ENCODE measurements at regions not wholly inside any gene's neighbourhood (a gene's known extent, or its start where the extent isn't known, plus 50 kb on each side); places are given as distances from the start of the nearest gene placed in this dataset.

GRCh38 chr1:147826259-147826658, 65.9 kb upstream of the GJA5 start (continued):
- no peak for TF ChIP-seq AEBP2 (tag by site-specific recombination; IDR thresholded peaks at IDR 0.05; ENCODE audit: borderline replicate concordance)
- no peak for TF ChIP-seq ZNF140 (tag by site-specific recombination; IDR thresholded peaks at IDR 0.05)
- TF ChIP-seq ZNF23 (tag by site-specific recombination; IDR thresholded peaks at IDR 0.05; ENCODE audit: borderline replicate concordance): no peak

GRCh38 chr1:147833231-147833860, 69.2 kb upstream of the GJA8 start:
- Histone ChIP-seq H3K4me1 (ENCODE audit: control insufficient read depth, insufficient read depth, low read length) (no peaks in the 10 kb centered on the region), H3K27ac (ENCODE audit: extremely low read depth, low read depth, low read length) (no peak overlapping the region), H3K36me3 (ENCODE audit: control insufficient read depth in 2 of 2, insufficient read depth in 1 of 2, low read length in 2 of 2) (no peaks in the 10 kb centered on the region), H3K9me3 (ENCODE audit: control insufficient read depth, insufficient read depth, low read depth, low read length) (no peaks in the 10 kb centered on the region), H3K4me3 (ENCODE audit: low read depth, low read length) (no peak overlapping the region)
- TF ChIP-seq BCL11A (tag by site-specific recombination; IDR thresholded peaks at IDR 0.05; ENCODE audit: low read depth) (no peak), ZNF157 (tag by site-specific recombination; IDR thresholded peaks at IDR 0.05) (no peak), YY1 (tag by site-specific recombination; IDR thresholded peaks at IDR 0.05) (no peak), ZNF747 (tag by site-specific recombination; IDR thresholded peaks at IDR 0.05) (no peak), ZIC2 (tag by site-specific recombination; IDR thresholded peaks at IDR 0.05) (peak; percentile 88), MYNN (tag by site-specific recombination; IDR thresholded peaks at IDR 0.05; ENCODE audit: borderline replicate concordance) (no peak), ZBTB8A (tag by site-specific recombination; IDR thresholded peaks at IDR 0.05) (no peak), MEIS1 (CRISPR knock-in tag; IDR thresholded peaks at IDR 0.05; ENCODE audit: borderline replicate concordance) (no peak), INSM2 (tag by site-specific recombination; IDR thresholded peaks at IDR 0.05) (no peak), ZNF398 (tag by site-specific recombination; IDR thresholded peaks at IDR 0.05) (peak; percentile 16; the same call in 1 of the 2 replicates), ZNF677 (tag by site-specific recombination; IDR thresholded peaks at IDR 0.05) (no peak), ZBTB48 (tag by site-specific recombination; IDR thresholded peaks at IDR 0.05) (no peak), ZNF121 (tag by site-specific recombination; IDR thresholded peaks at IDR 0.05) (no peak), SCRT2 (tag by site-specific recombination; IDR thresholded peaks at IDR 0.05) (peak; percentile 60), ZNF274 (IDR thresholded peaks at IDR 0.05; ENCODE audit: low read length) (no peak), ZNF274 (tag by site-specific recombination; IDR thresholded peaks at IDR 0.05; ENCODE audit: borderline replicate concordance) (no peak)
- POLR2A ChIA-PET: no interaction called here
- CTCF ChIA-PET: no interaction called here

GRCh38 chr1:147834181-147834580, 68.4 kb upstream of the GJA8 start:
- no peaks in the 10 kb centered on the region for H3K36me3 ChIP-seq (ENCODE audit: control insufficient read depth in 2 of 2, insufficient read depth in 1 of 2, low read length in 2 of 2)
- TF ChIP-seq ZIC2 (tag by site-specific recombination; IDR thresholded peaks at IDR 0.05) (peak; percentile 16; the same call in 1 of the 2 replicates), FEZF1 (tag by site-specific recombination; IDR thresholded peaks at IDR 0.05) (peak; percentile 62), ZNF654 (tag by site-specific recombination; IDR thresholded peaks at IDR 0.05; ENCODE audit: low read depth) (no peak)
- no peak overlapping the region for H3K4me3 ChIP-seq (ENCODE audit: low read depth, low read length)
- POLR2A ChIA-PET: no interaction called here
- H3K4me1 ChIP-seq (ENCODE audit: control insufficient read depth, insufficient read depth, low read length): no peaks in the 10 kb centered on the region
- H3K9me3 ChIP-seq (ENCODE audit: control insufficient read depth, insufficient read depth, low read depth, low read length): no peaks in the 10 kb centered on the region
- H3K27ac ChIP-seq (ENCODE audit: extremely low read depth, low read depth, low read length): no peak overlapping the region
- CTCF ChIA-PET: interaction anchor here (1.3 kb wide), 1 partner anchor 19 kb away, joined by 4 read pairs; no protein-coding TSS in a partner anchor
